Heart right ventricle (tissue), 16 donors: ENCODE measurements at regions not wholly inside any gene's neighbourhood (a gene's known extent, or its start where the extent isn't known, plus 50 kb on each side); places are given as distances from the start of the nearest gene placed in this dataset.

Experiments
- ATAC-seq, 8 donors: fragments of 200-7000 bp; cut with Tn5 transposase; one replicate each; pipeline ENCODE4 v1.9.1; 2020; ENCODE audit warnings: mild to moderate bottlenecking in 8 of 8, moderate library complexity in 8 of 8, moderate number of reproducible peaks in 1 of 8
- DNase-seq, 2 donors: peaks; one replicate each; pipeline ENCODE4 v3.0.0-alpha.2; 2020
- H3K27ac ChIP-seq, 10 donors: fragments of 200-600 bp; sonication (generic) in 2 of 10; one replicate each; pipeline versions ENCODE4 v1.5.0 to v1.8.0; 2020 to 2022; ENCODE audit warnings: mild to moderate bottlenecking in 3 of 10
- H3K27me3 ChIP-seq, 7 donors: fragments of 200-600 bp; one replicate each; pipeline ENCODE4 v1.8.0; 2021 to 2022; ENCODE audit warnings: mild to moderate bottlenecking in 2 of 7
- H3K36me3 ChIP-seq, 9 donors: fragments of 200-600 bp; sonication (generic) in 1 of 9; one replicate each; pipeline versions ENCODE4 v1.5.0 to v1.8.0; 2020 to 2022; ENCODE audit warnings: mild to moderate bottlenecking in 2 of 9
- H3K4me1 ChIP-seq, 9 donors: fragments of 200-600 bp; sonication (generic) in 1 of 9; one replicate each; pipeline versions ENCODE4 v1.5.0 to v1.8.0; 2020 to 2022; ENCODE audit warnings: mild to moderate bottlenecking in 4 of 9
- H3K4me3 ChIP-seq, 10 donors: fragments of 200-600 bp; sonication (generic) in 2 of 10; one replicate each; pipeline versions ENCODE4 v1.5.0 to v1.8.0; 2020 to 2022; ENCODE audit warnings: mild to moderate bottlenecking in 7 of 10, moderate library complexity in 2 of 10
- H3K9me3 ChIP-seq, 11 donors: fragments of 200-600 bp in 10 of 11; sonication (generic) in 2 of 11; one replicate each; pipeline versions ENCODE4 v1.5.0 to v1.8.0; 2013 to 2022; ENCODE audit warnings: mild to moderate bottlenecking in 2 of 11, control low read depth in 1 of 11, moderate library complexity in 1 of 11
- WGBS, 2 donors: extraction: QIAGEN DNeasy Blood & Tissue Kit; methylation state at CpG; one replicate each; pipeline ENCODE4 v1.1.7; 2013; ENCODE audit warnings: inconsistent platforms in 1 of 2; 5-methylcytosine and 5-hydroxymethylcytosine counted together
- intact Hi-C, 10 donors: fragments of 100-400 bp; cut with DNase I; formaldehyde crosslinking; loops; one replicate each; pipeline versions ENCODE4 v1.11.1 to v1.14.2; 2022
- TF ChIP-seq, protein P1 (sequence below), 9 donors: fragments of 200-600 bp; sonication (generic) in 2 of 9; IDR thresholded peaks; one replicate each; pipeline versions ENCODE4 v1.5.0 to v1.8.0; 2021 to 2022; ENCODE audit warnings: antibody characterized with exemption in 9 of 9, mild to moderate bottlenecking in 5 of 9, moderate library complexity in 1 of 9
- donor health status: Arrhythmogenic right ventricular cardiomyopathy.
- donor health status: ischemic (EF 13 %, LVEDD 7.1; RV severe dilation, severe dysfunction).
- donor health status: healthy with polysubstance abuse.
- donor health status: DM: no; HTN: yes; CAD: no.
- donor health status: DM: no; HTN: no; CAD: no.
- donor health status: ischemic (EF 25% LVEDD 6.9; RV normal size, moderate dysfunction).
- donor health status: ischemic (EF 25% LVEDD 5.7; RV mildly dilated, moderate dysfunction).
- donor health status: healthy.
- donor health status: DM: yes; HTN: yes; CAD: no.
- donor health status: Ischemic cardiomyopathy.
- donor health status: ischemic (EF 35%, LVEDD 5.7; RV mildly dilated, moderate dysfunction).
- donor health status: nonischemic (EF 11% LVEDD 7.7; RV severe dilation, severe dysfunction).
- donor health status: DM: yes; HTN: yes; CAD: no.
- donor health status: PGD.
- donor health status: ischemic (EF 29% LVEDD 5.4; RV normal size, mild dysfunction).
- donor health status: nonischemic (EF 23%, LVEDD 6.1; RV moderate dilation, normal function).

DNA sequence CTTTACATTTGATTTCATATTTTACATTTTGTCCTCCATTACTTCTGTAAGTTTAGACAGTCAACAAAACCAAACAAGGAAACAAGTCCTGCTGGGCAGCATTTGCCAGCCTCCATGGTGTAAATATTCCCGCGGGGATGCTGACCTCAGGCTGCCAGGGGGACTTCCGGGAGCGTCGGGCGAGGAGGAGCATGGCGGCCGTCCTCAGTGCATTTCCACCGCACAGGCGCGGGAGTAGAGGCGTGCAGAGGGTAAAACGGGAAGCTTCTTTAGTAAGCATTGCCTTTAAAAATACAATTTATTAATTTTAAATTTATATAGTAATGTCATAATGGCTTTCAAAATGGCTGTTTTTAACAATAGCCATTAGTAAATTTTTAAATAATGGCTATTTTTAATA lies 385.3 kb upstream of the IRX4 start:
- no peak overlapping the region for H3K4me3 ChIP-seq
- peaks cover 0 to 43% (median 14%) of the 10 kb centered on the region in 7 donors for H3K27me3 ChIP-seq
- TF ChIP-seq, protein P1, sequence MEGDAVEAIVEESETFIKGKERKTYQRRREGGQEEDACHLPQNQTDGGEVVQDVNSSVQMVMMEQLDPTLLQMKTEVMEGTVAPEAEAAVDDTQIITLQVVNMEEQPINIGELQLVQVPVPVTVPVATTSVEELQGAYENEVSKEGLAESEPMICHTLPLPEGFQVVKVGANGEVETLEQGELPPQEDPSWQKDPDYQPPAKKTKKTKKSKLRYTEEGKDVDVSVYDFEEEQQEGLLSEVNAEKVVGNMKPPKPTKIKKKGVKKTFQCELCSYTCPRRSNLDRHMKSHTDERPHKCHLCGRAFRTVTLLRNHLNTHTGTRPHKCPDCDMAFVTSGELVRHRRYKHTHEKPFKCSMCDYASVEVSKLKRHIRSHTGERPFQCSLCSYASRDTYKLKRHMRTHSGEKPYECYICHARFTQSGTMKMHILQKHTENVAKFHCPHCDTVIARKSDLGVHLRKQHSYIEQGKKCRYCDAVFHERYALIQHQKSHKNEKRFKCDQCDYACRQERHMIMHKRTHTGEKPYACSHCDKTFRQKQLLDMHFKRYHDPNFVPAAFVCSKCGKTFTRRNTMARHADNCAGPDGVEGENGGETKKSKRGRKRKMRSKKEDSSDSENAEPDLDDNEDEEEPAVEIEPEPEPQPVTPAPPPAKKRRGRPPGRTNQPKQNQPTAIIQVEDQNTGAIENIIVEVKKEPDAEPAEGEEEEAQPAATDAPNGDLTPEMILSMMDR (IDR thresholded peaks at IDR 0.05) = no peak
- H3K27ac ChIP-seq = no peak overlapping the region
- no peaks in the 10 kb centered on the region for H3K9me3 ChIP-seq
- no peak for ATAC-seq
- no peak for DNase-seq
- intact Hi-C loops = no loop called here
- no peaks in the 10 kb centered on the region for H3K4me1 ChIP-seq
- WGBS, 2 donors = 91 to 94% methylated on average over 13 of the region's 13 CpGs
- no peaks in the 10 kb centered on the region for H3K36me3 ChIP-seq

DNA sequence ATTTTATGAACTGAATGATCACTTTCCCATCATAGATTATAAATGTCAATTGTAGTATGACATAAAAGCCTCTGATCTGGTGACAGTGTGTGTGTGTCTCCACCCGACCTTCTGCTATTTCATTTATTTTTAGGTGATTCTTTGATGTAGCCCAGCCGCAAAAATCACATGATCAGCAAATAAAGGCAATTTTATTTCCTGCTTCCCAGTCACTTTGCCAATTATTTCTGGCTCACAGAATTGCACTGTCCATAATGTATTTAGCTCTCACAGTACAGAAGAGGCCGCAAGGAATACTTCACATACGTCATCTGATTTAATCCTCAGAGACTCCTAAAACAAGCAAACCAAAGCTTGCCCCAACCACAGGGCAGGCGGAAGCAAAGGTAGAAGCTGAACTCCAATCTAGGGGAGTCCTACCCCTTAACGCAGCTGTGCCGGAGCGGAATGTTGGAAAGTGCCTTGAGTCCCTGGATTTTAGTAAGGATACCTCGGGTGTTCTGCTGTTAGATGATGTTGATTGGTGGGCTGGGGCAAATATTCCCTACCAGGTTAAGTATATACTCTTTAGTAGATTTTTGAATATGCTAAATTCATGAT lies 384.0 kb upstream of the IRX4 start:
- Histone ChIP-seq H3K27ac (no peak overlapping the region), H3K36me3 (no peaks in the 10 kb centered on the region), H3K4me1 (no peaks in the 10 kb centered on the region), H3K4me3 (no peak overlapping the region), H3K27me3 (peaks cover 0 to 43% (median 13%) of the 10 kb centered on the region in 7 donors), H3K9me3 (no peaks in the 10 kb centered on the region)
- TF ChIP-seq, protein P1 (IDR thresholded peaks at IDR 0.05) = no peak
- DNase-seq (no peak), ATAC-seq (no peak)
- 72 to 74% methylated on average over 9 of the region's 9 CpGs for WGBS, 2 donors
- intact Hi-C loops = no loop called here

DNA sequence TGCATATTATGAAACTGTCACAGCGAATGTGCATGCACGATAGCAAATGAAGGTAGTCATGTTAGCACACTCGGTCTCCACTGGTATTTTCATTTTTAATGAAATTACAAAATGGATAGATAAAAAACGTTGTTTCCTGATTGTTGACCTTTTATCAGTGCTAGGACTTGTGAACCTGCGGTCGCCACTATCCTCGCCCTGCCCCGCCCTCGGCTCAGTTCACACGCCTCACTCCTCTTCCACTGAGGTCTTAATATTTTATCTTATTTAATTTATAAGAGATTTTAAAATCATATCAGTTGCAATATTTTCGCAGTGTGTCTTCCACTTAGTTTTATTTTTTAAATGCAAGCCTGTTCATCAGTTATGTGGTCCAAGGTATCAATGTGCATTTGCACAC lies 382.6 kb upstream of the IRX4 start:
- Histone ChIP-seq H3K27me3 (peaks cover 0 to 40% (median 13%) of the 10 kb centered on the region in 7 donors), H3K4me1 (no peaks in the 10 kb centered on the region), H3K4me3 (no peak overlapping the region), H3K27ac (no peak overlapping the region), H3K9me3 (no peaks in the 10 kb centered on the region), H3K36me3 (no peaks in the 10 kb centered on the region)
- ATAC-seq (no peak), DNase-seq (no peak)
- WGBS, 2 donors = 84 to 87% methylated on average over 11 of the region's 11 CpGs
- intact Hi-C loops = no loop called here
- TF ChIP-seq, protein P1 (IDR thresholded peaks at IDR 0.05) = no peak

DNA sequence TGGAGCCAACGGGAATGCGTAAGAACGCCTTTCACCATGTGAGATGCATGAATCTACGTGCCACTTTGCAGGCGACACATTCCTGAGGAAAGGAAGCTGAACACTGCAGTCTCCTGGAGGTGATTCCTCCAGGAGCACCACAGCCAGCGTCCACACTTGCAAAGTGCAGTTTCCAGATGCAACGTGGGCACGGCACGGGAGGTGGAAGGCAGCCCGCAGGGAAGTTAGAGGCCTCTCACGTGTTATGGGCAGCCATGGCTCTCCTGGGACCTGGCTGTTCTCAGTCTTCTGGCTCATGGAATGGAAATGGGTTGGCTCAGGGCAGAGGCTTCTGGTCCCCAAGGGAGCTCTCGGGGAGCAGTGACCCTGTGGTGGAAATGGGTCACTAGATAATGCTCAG lies 381.0 kb upstream of the IRX4 start:
- ATAC-seq = no peak
- Histone ChIP-seq H3K36me3 (no peaks in the 10 kb centered on the region), H3K9me3 (no peaks in the 10 kb centered on the region), H3K4me1 (no peaks in the 10 kb centered on the region), H3K4me3 (no peak overlapping the region), H3K27ac (no peak overlapping the region), H3K27me3 (peaks cover 0 to 27% (median 3%) of the 10 kb centered on the region in 7 donors)
- intact Hi-C loops = no loop called here
- TF ChIP-seq, protein P1 (IDR thresholded peaks at IDR 0.05) = no peak
- WGBS, 2 donors = 79 to 82% methylated on average over 12 of the region's 12 CpGs
- no peak for DNase-seq
